OCI-LY7 (cell line): ENCODE measurements at regions not wholly inside any gene's neighbourhood (a gene's known extent, or its start where the extent isn't known, plus 50 kb on each side); places are given as distances from the start of the nearest gene placed in this dataset.

Experiments used
- BruUV-seq: library from RNA; stranded (reverse); fragments of 400-500 nt; replicated peaks from 2 replicates; lab custom pipeline; 2021; lab: Mats Ljungman, UMichigan
- CTCF ChIA-PET: fragments of 300-600 bp; sonication (Branson Sonifier 250); formaldehyde crosslinking; loops from one replicate; lab custom pipeline; 2022; ENCODE audit warnings: antibody characterized with exemption; ENCODE audit not compliant: unreplicated experiment; lab: Charles Lee
- POLR2A ChIA-PET: fragments of 300-600 bp; sonication (Branson Sonifier 250); formaldehyde crosslinking; loops from one replicate; lab custom pipeline; 2022; ENCODE audit warnings: antibody characterized with exemption; lab: Charles Lee
- DNase-seq: peaks from one replicate; pipeline ENCODE4 v3.0.0-alpha.2; 2015; ENCODE audit warnings: low spot score
- H2AFZ ChIP-seq: fragments of 200-600 bp; sonication (generic), shearing (Covaris generic); 2 replicates; pipeline ENCODE4 v1.6.1; 2014; ENCODE audit warnings: mild to moderate bottlenecking, antibody characterized with exemption, low read length, moderate library complexity
- H3K27ac ChIP-seq: fragments of 200-600 bp; sonication (generic); 2 replicates; pipeline ENCODE4 v1.5.1; 2014; ENCODE audit warnings: mixed run types, low read depth, mild to moderate bottlenecking, moderate library complexity, low read length, inconsistent platforms; ENCODE audit not compliant: poor library complexity, severe bottlenecking
- H3K36me3 ChIP-seq: fragments of 200-600 bp; sonication (generic); 2 replicates; pipeline ENCODE4 v1.6.1; 2014; ENCODE audit warnings: mild to moderate bottlenecking, antibody characterized with exemption, low read length, moderate library complexity, mixed read lengths; ENCODE audit not compliant: insufficient read depth
- H3K4me1 ChIP-seq: fragments of 200-600 bp; sonication (generic); 2 replicates; pipeline ENCODE4 v1.5.1; 2014; ENCODE audit warnings: mild to moderate bottlenecking, low read length; ENCODE audit not compliant: insufficient read depth, poor library complexity, severe bottlenecking
- H3K4me2 ChIP-seq: fragments of 200-600 bp; sonication (generic); 2 replicates; pipeline ENCODE4 v1.6.1; 2014; ENCODE audit warnings: mild to moderate bottlenecking, low read length
- H3K4me3 ChIP-seq: fragments of 200-600 bp; sonication (generic); 2 replicates; pipeline ENCODE4 v1.5.1; 2014; ENCODE audit warnings: mild to moderate bottlenecking, low read depth, low read length; ENCODE audit not compliant: poor library complexity, severe bottlenecking
- H3K79me2 ChIP-seq: fragments of 200-600 bp; sonication (generic); 2 replicates; pipeline ENCODE4 v1.6.1; 2016; ENCODE audit warnings: low read depth, mild to moderate bottlenecking, low read length, moderate library complexity, mixed read lengths; ENCODE audit not compliant: insufficient read depth
- H3K9me2 ChIP-seq: fragments of 200-600 bp; sonication (generic); 2 replicates; pipeline ENCODE4 v1.6.1; 2016; ENCODE audit warnings: mild to moderate bottlenecking, low read length, mixed read lengths; ENCODE audit not compliant: insufficient read depth
- H3K9me3 ChIP-seq: fragments of 200-600 bp; sonication (generic); 2 replicates; pipeline ENCODE4 v1.6.1; 2014; ENCODE audit warnings: mild to moderate bottlenecking, mixed run types, low read length, mixed read lengths
- H4K20me1 ChIP-seq: fragments of 200-600 bp; sonication (generic); 2 replicates; pipeline ENCODE4 v1.6.1; 2014; ENCODE audit warnings: mild to moderate bottlenecking, antibody characterized with exemption, low read length, moderate library complexity, mixed read lengths; ENCODE audit not compliant: insufficient read depth
- EZH2phosphoT487 ChIP-seq: fragments of 200-600 bp; sonication (generic); IDR thresholded peaks from 2 replicates; pipeline ENCODE4 v1.6.1; 2018; ENCODE audit warnings: low read depth, borderline replicate concordance, mild to moderate bottlenecking, mixed run types, antibody characterized with exemption, low read length, moderate library complexity, mixed read lengths
- intact Hi-C: fragments of 100-400 bp; cut with micrococcal nuclease; formaldehyde crosslinking; loops from one replicate; pipeline ENCODE4 v1.10.0; 2022; ENCODE audit not compliant: unreplicated experiment
- TF ChIP-seq, protein P1 (sequence below): fragments of 200-600 bp; sonication (generic); conservative IDR thresholded peaks from 2 replicates; pipeline ENCODE4 v1.5.1; 2014; ENCODE audit warnings: mild to moderate bottlenecking, antibody characterized with exemption, low read length, moderate library complexity, mixed read lengths

DNA sequence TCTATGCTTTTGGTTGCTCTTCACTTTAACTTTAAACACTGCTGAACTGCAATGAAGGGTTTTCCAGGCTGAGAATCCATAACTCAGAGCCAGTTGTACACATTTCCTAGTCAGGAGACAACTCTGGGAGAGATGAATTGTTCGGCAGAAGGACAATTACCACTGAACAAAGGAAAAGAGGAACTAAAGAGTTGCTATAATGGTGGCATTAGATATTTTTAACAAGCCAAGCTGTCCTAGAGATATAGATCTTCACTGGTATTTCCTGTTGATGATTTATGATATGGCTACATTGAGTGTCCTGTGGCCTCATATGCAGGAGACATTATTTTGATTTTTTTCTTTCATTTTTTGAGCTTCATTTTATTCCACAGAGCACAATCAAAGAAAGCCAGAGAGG, 219.1 kb upstream of the PCSK5 start:
- POLR2A ChIA-PET = interaction anchor here (1.5 kb wide), 1 partner anchor 14 kb away, joined by 6 read pairs; no protein-coding TSS in a partner anchor
- no peaks in the 10 kb centered on the region for H3K36me3 ChIP-seq
- H3K9me3 ChIP-seq = peaks cover 5% of the 10 kb centered on the region; the same call in 1 of the 2 replicates
- peak overlapping the region; percentile 12 for H3K27ac ChIP-seq
- DNase-seq = peak; percentile 37
- no peaks in the 10 kb centered on the region for H3K9me2 ChIP-seq
- TF ChIP-seq, protein P1, sequence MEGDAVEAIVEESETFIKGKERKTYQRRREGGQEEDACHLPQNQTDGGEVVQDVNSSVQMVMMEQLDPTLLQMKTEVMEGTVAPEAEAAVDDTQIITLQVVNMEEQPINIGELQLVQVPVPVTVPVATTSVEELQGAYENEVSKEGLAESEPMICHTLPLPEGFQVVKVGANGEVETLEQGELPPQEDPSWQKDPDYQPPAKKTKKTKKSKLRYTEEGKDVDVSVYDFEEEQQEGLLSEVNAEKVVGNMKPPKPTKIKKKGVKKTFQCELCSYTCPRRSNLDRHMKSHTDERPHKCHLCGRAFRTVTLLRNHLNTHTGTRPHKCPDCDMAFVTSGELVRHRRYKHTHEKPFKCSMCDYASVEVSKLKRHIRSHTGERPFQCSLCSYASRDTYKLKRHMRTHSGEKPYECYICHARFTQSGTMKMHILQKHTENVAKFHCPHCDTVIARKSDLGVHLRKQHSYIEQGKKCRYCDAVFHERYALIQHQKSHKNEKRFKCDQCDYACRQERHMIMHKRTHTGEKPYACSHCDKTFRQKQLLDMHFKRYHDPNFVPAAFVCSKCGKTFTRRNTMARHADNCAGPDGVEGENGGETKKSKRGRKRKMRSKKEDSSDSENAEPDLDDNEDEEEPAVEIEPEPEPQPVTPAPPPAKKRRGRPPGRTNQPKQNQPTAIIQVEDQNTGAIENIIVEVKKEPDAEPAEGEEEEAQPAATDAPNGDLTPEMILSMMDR = no peak
- TF ChIP-seq EZH2phosphoT487 = no peak
- CTCF ChIA-PET = interaction anchor here (0.5 kb wide), 1 partner anchor 10 kb away, joined by 3 read pairs; no protein-coding TSS in a partner anchor
- intact Hi-C loops = no loop called here
- peak overlapping the region; percentile 29 for H3K4me3 ChIP-seq
- H3K79me2 ChIP-seq = no peaks in the 10 kb centered on the region
- peaks cover 38% of the 10 kb centered on the region for H3K4me1 ChIP-seq
- peak overlapping the region; percentile 58 for H3K4me2 ChIP-seq
- no TSS peak for BruUV-seq
- H2AFZ ChIP-seq = peak overlapping the region; percentile 62
- H4K20me1 ChIP-seq = no peaks in the 10 kb centered on the region

DNA sequence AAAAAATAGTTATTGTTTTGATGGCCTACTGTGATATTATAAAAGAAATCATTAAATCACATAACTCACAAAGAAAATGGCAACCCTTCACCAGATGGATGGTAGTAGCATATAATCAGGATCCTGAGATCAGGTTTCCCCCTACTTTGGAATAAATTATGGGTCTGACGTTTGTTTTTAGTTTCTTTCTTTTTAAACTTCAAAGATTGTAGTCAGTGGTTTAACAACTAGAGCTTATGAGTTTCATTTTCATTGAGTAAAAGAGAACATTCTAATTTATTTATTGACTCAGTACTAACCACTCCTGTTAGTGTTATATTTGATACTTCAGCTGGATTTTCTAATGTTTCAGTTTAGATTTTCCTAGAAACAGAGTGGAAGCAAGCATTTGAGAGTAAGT, 218.0 kb upstream of the PCSK5 start:
- no peaks in the 10 kb centered on the region for H3K36me3 ChIP-seq
- H3K9me3 ChIP-seq = peaks cover 5% of the 10 kb centered on the region; the same call in 1 of the 2 replicates
- peak overlapping the region; percentile 57 for H2AFZ ChIP-seq
- ChIA-PET POLR2A (interaction anchor here (0.6 kb wide), 1 partner anchor 283 kb away, joined by 4 read pairs; no protein-coding TSS in a partner anchor), CTCF (no interaction called here)
- no peaks in the 10 kb centered on the region for H3K79me2 ChIP-seq
- no peak for DNase-seq
- intact Hi-C loops = no loop called here
- H3K9me2 ChIP-seq = no peaks in the 10 kb centered on the region
- H3K4me1 ChIP-seq = peaks cover 38% of the 10 kb centered on the region
- no peak overlapping the region for H3K27ac ChIP-seq
- BruUV-seq = no TSS peak
- H4K20me1 ChIP-seq = no peaks in the 10 kb centered on the region
- no peak overlapping the region for H3K4me3 ChIP-seq
- 0 out of 2 replicates have a peak overlapping the region, but pooled peaks have one; percentile 58 for H3K4me2 ChIP-seq
- TF ChIP-seq, protein P1 = no peak
- TF ChIP-seq EZH2phosphoT487 = no peak

DNA sequence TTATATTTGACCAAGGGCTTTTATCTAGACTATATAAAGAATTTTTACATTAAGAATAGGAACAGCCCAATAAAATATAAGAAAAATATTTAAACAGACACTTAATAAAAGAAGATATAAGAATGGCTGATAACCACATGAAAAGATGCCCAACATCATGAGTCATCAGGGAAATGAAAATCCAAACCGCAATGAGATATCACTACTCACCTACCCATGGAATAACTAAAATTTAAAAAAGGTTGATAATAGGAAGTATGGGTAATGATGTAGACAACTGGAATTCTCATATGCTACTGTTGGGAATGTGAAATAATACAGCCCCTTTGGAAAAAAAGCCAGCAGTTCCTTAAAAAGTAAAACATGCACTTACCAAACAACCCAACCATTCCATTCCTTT, 206.9 kb upstream of the PCSK5 start:
- intact Hi-C loops = no loop called here
- Histone ChIP-seq H3K79me2 (no peaks in the 10 kb centered on the region), H3K4me3 (no peak overlapping the region), H3K9me3 (peaks cover 15% of the 10 kb centered on the region; the same call in 1 of the 2 replicates), H4K20me1 (no peaks in the 10 kb centered on the region), H2AFZ (no peak overlapping the region), H3K27ac (no peak overlapping the region), H3K9me2 (no peaks in the 10 kb centered on the region), H3K36me3 (no peaks in the 10 kb centered on the region), H3K4me1 (peaks cover 25% of the 10 kb centered on the region), H3K4me2 (no peak overlapping the region)
- POLR2A ChIA-PET = no interaction called here
- DNase-seq = no peak
- BruUV-seq = no TSS peak
- CTCF ChIA-PET = no interaction called here
- TF ChIP-seq EZH2phosphoT487 = no peak
- TF ChIP-seq, protein P1 = no peak
